ENCODE measurements at regions not wholly inside any gene's neighbourhood (a gene's known extent, or its start where the extent isn't known, plus 50 kb on each side); places are given as distances from the start of the nearest gene placed in this dataset.
"Not testable (repeated sequence)": the region's sequence is repeated elsewhere in the genome, so short reads cannot be mapped to it uniquely, and the experiment has no call there.

DNA sequence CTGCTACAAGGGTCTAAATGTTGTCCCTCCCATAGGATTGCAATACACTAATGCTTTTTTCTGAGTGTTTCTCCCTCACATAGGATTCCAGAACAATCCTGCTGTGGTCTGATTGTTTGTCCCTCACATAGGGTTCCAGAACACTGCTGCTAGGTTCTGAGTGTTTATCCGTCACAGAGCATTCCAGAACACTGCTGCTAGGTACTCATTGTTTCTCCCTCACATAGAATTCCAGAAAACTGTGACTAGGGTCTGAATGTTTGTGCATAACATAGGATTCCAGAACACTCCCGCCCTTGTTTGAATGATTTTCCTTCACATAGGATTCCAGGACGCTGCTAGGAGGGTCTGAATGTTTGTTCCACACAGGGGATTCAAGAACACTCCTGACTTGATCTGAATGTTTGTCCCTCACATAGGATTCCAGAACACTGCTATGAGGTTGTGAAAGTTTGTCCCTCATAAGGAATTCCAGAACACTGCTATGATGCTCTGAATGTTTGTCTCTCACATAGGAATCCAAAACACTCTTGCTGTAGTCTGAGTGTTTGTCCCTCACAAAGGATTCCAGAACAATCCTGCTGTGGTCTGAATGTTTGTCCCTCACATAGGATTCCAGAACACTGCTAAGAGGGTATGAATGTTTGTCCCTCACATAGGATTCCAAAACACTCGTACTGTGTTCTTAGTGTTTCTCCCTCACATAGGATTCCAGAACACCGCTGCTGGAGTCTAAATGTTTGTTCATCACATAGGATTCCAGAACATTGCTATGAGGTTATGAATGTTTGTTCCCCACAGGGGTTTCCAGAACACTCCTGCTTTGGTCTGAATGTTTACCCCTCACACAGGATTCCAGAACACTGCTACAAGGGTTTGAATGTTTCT lies 213.5 kb downstream of the FOXD4L6 start:
- no peak overlapping the region for H3K4me3 ChIP-seq (ENCODE audit: low read depth, low read length)
- no peak for TF ChIP-seq CTCF (IDR thresholded peaks at IDR 0.05; ENCODE audit: insufficient read depth, low read depth, low read length)
- DNase-seq (ENCODE audit: low read depth), result no peak

- no peak for TF ChIP-seq CTCF (IDR thresholded peaks at IDR 0.05; ENCODE audit: insufficient read depth, low read depth, low read length)
- DNase-seq (ENCODE audit: low read depth), result no peak
- no peak overlapping the region for H3K4me3 ChIP-seq (ENCODE audit: low read depth, low read length)
Observed at GRCh38 chr9:40913928-40914673, 214.4 kb downstream of the FOXD4L6 start.

DNA sequence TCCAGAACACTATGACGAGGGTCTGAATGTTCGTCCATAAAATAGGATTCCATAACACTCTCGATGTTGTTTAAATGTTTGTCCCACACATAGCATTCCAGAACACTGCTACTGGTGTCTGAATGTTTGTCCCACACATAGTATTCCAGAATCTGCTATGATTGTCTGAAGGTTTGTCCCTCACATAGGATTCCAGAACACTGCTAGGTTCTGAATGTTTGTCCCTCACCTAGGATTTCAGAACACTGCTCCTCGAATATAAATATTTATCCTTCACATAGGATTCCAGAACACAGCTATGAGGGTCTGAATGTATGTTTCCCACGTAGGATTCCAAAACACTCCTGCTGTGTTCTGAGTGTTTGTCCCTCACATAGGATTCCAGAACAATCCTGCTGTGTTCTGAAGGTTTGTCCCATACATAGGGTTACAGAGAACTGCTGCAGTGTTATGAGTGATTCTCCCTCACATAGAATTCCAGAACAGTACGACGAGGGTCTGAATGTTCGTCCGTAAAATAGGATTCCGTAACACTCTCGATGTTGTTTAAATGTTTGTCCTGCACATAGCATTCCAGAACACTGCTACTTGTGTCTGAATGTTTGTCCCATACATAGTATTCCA lies 215.3 kb downstream of the FOXD4L6 start:
- TF ChIP-seq CTCF (IDR thresholded peaks at IDR 0.05; ENCODE audit: insufficient read depth, low read depth, low read length), result no peak
- no peak overlapping the region for H3K4me3 ChIP-seq (ENCODE audit: low read depth, low read length)
- DNase-seq (ENCODE audit: low read depth), result no peak

GRCh38 chr9:40912679-40913078 lies 215.8 kb downstream of the FOXD4L6 start:
- not testable (repeated sequence) for DNase-seq (ENCODE audit: low read depth); H3K4me3 ChIP-seq (ENCODE audit: low read depth, low read length)

- TF ChIP-seq CTCF (IDR thresholded peaks at IDR 0.05; ENCODE audit: insufficient read depth, low read depth, low read length), result no peak
- H3K4me3 ChIP-seq (ENCODE audit: low read depth, low read length), result no peak overlapping the region
- no peak for DNase-seq (ENCODE audit: low read depth)
Observed at GRCh38 chr9:40911647-40912046, 216.8 kb downstream of the FOXD4L6 start.

- H3K4me3 ChIP-seq (ENCODE audit: low read depth, low read length); DNase-seq (ENCODE audit: low read depth): not testable (repeated sequence)
Observed at GRCh38 chr9:40910995-40911394, 217.5 kb downstream of the FOXD4L6 start.

GRCh38 chr9:40909821-40910220 lies 218.7 kb downstream of the FOXD4L6 start:
- TF ChIP-seq CTCF (IDR thresholded peaks at IDR 0.05; ENCODE audit: insufficient read depth, low read depth, low read length), result no peak
- H3K4me3 ChIP-seq (ENCODE audit: low read depth, low read length), result no peak overlapping the region
- DNase-seq (ENCODE audit: low read depth), result no peak

- not testable (repeated sequence) for H3K4me3 ChIP-seq (ENCODE audit: low read depth, low read length); DNase-seq (ENCODE audit: low read depth)
Observed at GRCh38 chr9:40909111-40909510, 219.4 kb downstream of the FOXD4L6 start.
